ENCODE measurements at regions not wholly inside any gene's neighbourhood (a gene's known extent, or its start where the extent isn't known, plus 50 kb on each side); places are given as distances from the start of the nearest gene placed in this dataset.
A peak's percentile ranks its signal among the peaks of the same experiment; 100 is the strongest.

- DNase-seq (ENCODE audit: low read depth in 2 of 2) = peak; percentile 41 to 49
These were observed 51.2 kb upstream of the ULK4 start for GRCh38 chr3:42012935-42013690.

GRCh38 chr3:42012383-42012934 lies 50.6 kb upstream of the ULK4 start:
- DNase-seq (ENCODE audit: low read depth in 2 of 2) = no peak
